HepG2 (cell line): ENCODE measurements at regions not wholly inside any gene's neighbourhood (a gene's known extent, or its start where the extent isn't known, plus 50 kb on each side); places are given as distances from the start of the nearest gene placed in this dataset.

Experiments
- ATAC-seq: fragments of 200-7000 bp; cut with Tn5 transposase; 3 replicates; pipeline ENCODE4 v1.9.1; 2020; ENCODE audit warnings: mild to moderate bottlenecking, moderate library complexity
- BruUV-seq: library from RNA; stranded (reverse); fragments of 400-500 nt; replicated peaks from 2 replicates; lab custom pipeline; 2021; lab: Mats Ljungman, UMichigan
- CTCF ChIA-PET: fragments of 300-600 bp; formaldehyde crosslinking; extraction: SDS; loops from one replicate; lab custom pipeline; 2021; ENCODE audit warnings: low total read pairs, inconsistent platforms, low intra/inter-chr PET ratio; lab: Yijun Ruan, JAX
- POLR2A ChIA-PET: fragments of 350-600 bp; sonication (Branson Sonifier 250); formaldehyde crosslinking; loops from one replicate; lab custom pipeline; 2020; ENCODE audit warnings: antibody characterized with exemption, inconsistent platforms; lab: Yijun Ruan, JAX
- DNase-seq: peaks from one replicate; pipeline ENCODE4 v3.0.0-alpha.2; 2015; ENCODE audit warnings: low spot score
- FAIRE-seq: peaks from 3 replicates; lab custom pipeline; 2011; peaks lifted over from hg19 to GRCh38; lab: Jason Lieb, UNC
- H2AFZ ChIP-seq: one replicate; pipeline ENCODE4 v1.6.1; 2011; ENCODE audit warnings: low read length, inconsistent platforms
- H3K27ac ChIP-seq: fragments of 300-600 bp; 3 replicates; pipeline ENCODE4 v1.8.0; 2011; ENCODE audit warnings: mixed run types, mild to moderate bottlenecking, mixed read lengths, low read length, inconsistent platforms; ENCODE audit not compliant: insufficient read depth; ENCODE audit errors: extremely low read length
- H3K27me3 ChIP-seq, 2 experiments: fragments of 200-600 bp in 1 of 2; 2 replicates in 1 of 2; 3 replicates in 1 of 2; pipeline versions ENCODE4 v1.6.0 to v1.8.0; 2011; ENCODE audit warnings: low read length in 2 of 2, mild to moderate bottlenecking in 2 of 2, moderate library complexity in 2 of 2, inconsistent platforms in 1 of 2; ENCODE audit not compliant: insufficient read depth in 2 of 2, control insufficient read depth in 1 of 2
- H3K36me3 ChIP-seq, 2 experiments: fragments of 200-600 bp in 1 of 2; replicated peaks in 1 of 2; 2 replicates in 1 of 2; 3 replicates in 1 of 2; pipeline versions ENCODE4 v1.5.1 to v1.8.0; 2011; ENCODE audit warnings: low read length in 2 of 2, inconsistent platforms in 1 of 2; ENCODE audit not compliant: insufficient read depth in 2 of 2, control insufficient read depth in 1 of 2
- H3K4me1 ChIP-seq: 2 replicates; pipeline ENCODE4 v1.5.1; 2012; ENCODE audit warnings: low read length, inconsistent platforms; ENCODE audit not compliant: insufficient read depth
- H3K4me2 ChIP-seq: 2 replicates; pipeline ENCODE4 v1.6.0; 2011; ENCODE audit warnings: low read depth, low read length, inconsistent platforms
- H3K4me3 ChIP-seq, 3 experiments: fragments of 200-600 bp in 1 of 3; sonication (generic), shearing (Covaris generic) in 1 of 3; replicated peaks in 1 of 3; 2 replicates each; pipeline ENCODE4 v1.5.1; 2011 to 2016; ENCODE audit warnings: low read length in 3 of 3, inconsistent platforms in 2 of 3, low read depth in 2 of 3, mild to moderate bottlenecking in 2 of 3, control low read depth in 1 of 3, mixed read lengths in 1 of 3; ENCODE audit not compliant: insufficient read depth in 1 of 3
- H3K79me2 ChIP-seq: one replicate; pipeline ENCODE4 v1.6.1; 2011; ENCODE audit warnings: low read length, inconsistent platforms; ENCODE audit not compliant: insufficient read depth
- H3K9ac ChIP-seq: 2 replicates; pipeline ENCODE4 v1.6.0; 2011; ENCODE audit warnings: mild to moderate bottlenecking, low read depth, low read length, inconsistent platforms; ENCODE audit not compliant: insufficient read depth
- H3K9me3 ChIP-seq: 2 replicates; pipeline ENCODE4 v1.5.1; 2012; ENCODE audit warnings: mild to moderate bottlenecking, low read length
- H4K20me1 ChIP-seq: 2 replicates; pipeline ENCODE4 v1.6.0; 2011; ENCODE audit warnings: inconsistent platforms, mild to moderate bottlenecking, low read length, moderate library complexity; ENCODE audit not compliant: insufficient read depth
- HOXA3 ChIP-seq: sonication (generic); formaldehyde crosslinking; IDR thresholded peaks from 2 replicates; pipeline ENCODE4 v1.5.0; 2020; ENCODE audit warnings: missing genetic modification reagents
- MIER3 ChIP-seq: IDR thresholded peaks from 2 replicates; pipeline ENCODE4 v1.6.1; 2016; ENCODE audit warnings: missing compliant biosample characterization, borderline replicate concordance
- NFYB ChIP-seq: sonication (generic); formaldehyde crosslinking; IDR thresholded peaks from 2 replicates; pipeline ENCODE4 v1.4.0; 2020; ENCODE audit warnings: missing genetic modification reagents
- SMARCE1 ChIP-seq: fragments of 450-650 bp; IDR thresholded peaks from 2 replicates; pipeline ENCODE4 v1.6.1; 2017; ENCODE audit warnings: borderline replicate concordance
- ZNF670 ChIP-seq: sonication (generic); formaldehyde crosslinking; IDR thresholded peaks from 2 replicates; pipeline ENCODE4 v1.8.0; 2022; ENCODE audit warnings: mild to moderate bottlenecking, missing genetic modification reagents, borderline replicate concordance
- ZSCAN22 ChIP-seq: sonication (generic); formaldehyde crosslinking; IDR thresholded peaks from 2 replicates; pipeline ENCODE4 v1.4.0; 2020; ENCODE audit warnings: mild to moderate bottlenecking, missing genetic modification reagents
- WGBS: methylation state at CpG from one replicate; pipeline ENCODE4 v1.1.6; 2017; ENCODE audit warnings: low lambda C conversion rate; 5-methylcytosine and 5-hydroxymethylcytosine counted together
- in situ Hi-C: cut with HindIII; loops from 2 replicates; pipeline ENCODE4 v1.10.0; 2017; ENCODE audit warnings: low pct_unique_long_range_greater_than_20kb; ENCODE audit not compliant: extremely low pct_ligation_motif_present
- intact Hi-C: fragments of 100-400 bp; cut with micrococcal nuclease; formaldehyde crosslinking; loops from one replicate; pipeline ENCODE4 v1.10.0; 2022; ENCODE audit not compliant: unreplicated experiment
- TF ChIP-seq, protein P1 (sequence below): sonication (generic); formaldehyde crosslinking; IDR thresholded peaks from 2 replicates; pipeline ENCODE4 v1.9.0; 2021; ENCODE audit warnings: missing genetic modification reagents, borderline replicate concordance
- TF ChIP-seq, protein P2 (sequence below): sonication (generic); formaldehyde crosslinking; IDR thresholded peaks from 2 replicates; pipeline ENCODE4 v1.4.0; 2020; ENCODE audit warnings: missing genetic modification reagents

DNA sequence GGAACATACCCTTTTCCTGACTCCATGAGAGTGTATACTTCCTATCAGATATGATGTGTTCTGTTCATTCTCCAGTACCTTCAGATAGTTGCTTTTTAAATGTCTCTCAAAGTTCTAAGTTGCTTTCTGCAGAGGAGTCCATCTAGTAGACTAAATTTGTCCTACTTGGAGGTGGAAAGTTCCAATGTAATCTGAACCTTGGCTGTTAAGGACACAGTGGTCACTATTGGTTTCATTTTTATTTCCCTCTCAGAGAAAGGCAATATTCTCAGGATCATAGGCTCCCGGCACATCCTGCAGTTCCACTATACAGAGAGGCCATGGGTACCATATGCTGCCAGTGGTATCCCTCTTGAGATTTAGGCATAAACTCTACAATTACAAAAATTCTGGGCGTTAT is 634.6 kb downstream of the LRRC70 start:
- Histone ChIP-seq H3K4me2 (no peak overlapping the region), H4K20me1 (no peaks in the 10 kb centered on the region), H3K36me3 (no peaks in the 10 kb centered on the region), H3K4me1 (no peaks in the 10 kb centered on the region), H3K4me3 (no peak overlapping the region), H3K27me3 (no peaks in the 10 kb centered on the region), H3K9ac (no peak overlapping the region), H3K9me3 (no peaks in the 10 kb centered on the region; the same call in 1 of the 2 replicates), H3K79me2 (no peaks in the 10 kb centered on the region), H3K27ac (no peak overlapping the region), H2AFZ (no peak overlapping the region)
- intact Hi-C loops (no loop called here), in situ Hi-C loops (no loop called here)
- CTCF ChIA-PET, result no interaction called here
- TF ChIP-seq, protein P1, sequence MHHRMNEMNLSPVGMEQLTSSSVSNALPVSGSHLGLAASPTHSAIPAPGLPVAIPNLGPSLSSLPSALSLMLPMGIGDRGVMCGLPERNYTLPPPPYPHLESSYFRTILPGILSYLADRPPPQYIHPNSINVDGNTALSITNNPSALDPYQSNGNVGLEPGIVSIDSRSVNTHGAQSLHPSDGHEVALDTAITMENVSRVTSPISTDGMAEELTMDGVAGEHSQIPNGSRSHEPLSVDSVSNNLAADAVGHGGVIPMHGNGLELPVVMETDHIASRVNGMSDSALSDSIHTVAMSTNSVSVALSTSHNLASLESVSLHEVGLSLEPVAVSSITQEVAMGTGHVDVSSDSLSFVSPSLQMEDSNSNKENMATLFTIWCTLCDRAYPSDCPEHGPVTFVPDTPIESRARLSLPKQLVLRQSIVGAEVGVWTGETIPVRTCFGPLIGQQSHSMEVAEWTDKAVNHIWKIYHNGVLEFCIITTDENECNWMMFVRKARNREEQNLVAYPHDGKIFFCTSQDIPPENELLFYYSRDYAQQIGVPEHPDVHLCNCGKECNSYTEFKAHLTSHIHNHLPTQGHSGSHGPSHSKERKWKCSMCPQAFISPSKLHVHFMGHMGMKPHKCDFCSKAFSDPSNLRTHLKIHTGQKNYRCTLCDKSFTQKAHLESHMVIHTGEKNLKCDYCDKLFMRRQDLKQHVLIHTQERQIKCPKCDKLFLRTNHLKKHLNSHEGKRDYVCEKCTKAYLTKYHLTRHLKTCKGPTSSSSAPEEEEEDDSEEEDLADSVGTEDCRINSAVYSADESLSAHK (CRISPR knock-in tag), result no peak
- TF ChIP-seq SMARCE1 (no peak), NFYB (no peak), ZNF670 (CRISPR knock-in tag) (no peak), MIER3 (CRISPR knock-in tag) (no peak), ZSCAN22 (CRISPR knock-in tag) (no peak), HOXA3 (CRISPR knock-in tag) (no peak)
- TF ChIP-seq, protein P2, sequence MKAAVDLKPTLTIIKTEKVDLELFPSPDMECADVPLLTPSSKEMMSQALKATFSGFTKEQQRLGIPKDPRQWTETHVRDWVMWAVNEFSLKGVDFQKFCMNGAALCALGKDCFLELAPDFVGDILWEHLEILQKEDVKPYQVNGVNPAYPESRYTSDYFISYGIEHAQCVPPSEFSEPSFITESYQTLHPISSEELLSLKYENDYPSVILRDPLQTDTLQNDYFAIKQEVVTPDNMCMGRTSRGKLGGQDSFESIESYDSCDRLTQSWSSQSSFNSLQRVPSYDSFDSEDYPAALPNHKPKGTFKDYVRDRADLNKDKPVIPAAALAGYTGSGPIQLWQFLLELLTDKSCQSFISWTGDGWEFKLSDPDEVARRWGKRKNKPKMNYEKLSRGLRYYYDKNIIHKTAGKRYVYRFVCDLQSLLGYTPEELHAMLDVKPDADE (CRISPR knock-in tag), result no peak
- ATAC-seq, result no peak
- POLR2A ChIA-PET, result no interaction called here
- BruUV-seq, result no TSS peak
- DNase-seq, result no peak
- FAIRE-seq, result no peak
- WGBS, result 46% methylated on average over 2 of the region's 2 CpGs
